ENCODE measurements at regions not wholly inside any gene's neighbourhood (a gene's known extent, or its start where the extent isn't known, plus 50 kb on each side); places are given as distances from the start of the nearest gene placed in this dataset.
A peak's percentile ranks its signal among the peaks of the same experiment; 100 is the strongest.

- Histone ChIP-seq H3K27ac (ENCODE audit: low read depth, low read length) (no peak overlapping the region), H2BK120ac (replicated peaks; ENCODE audit: low read depth, low read length) (no peak overlapping the region), H2BK20ac (ENCODE audit: low read length) (no peak overlapping the region), H3K79me2 (ENCODE audit: control insufficient read depth in 1 of 2, insufficient read depth in 2 of 2, low read length in 2 of 2) (no peaks in the 10 kb centered on the region), H4K8ac (ENCODE audit: extremely low read depth, insufficient read depth, low read length) (no peak overlapping the region), H3K79me1 (ENCODE audit: low read depth, low read length) (no peaks in the 10 kb centered on the region), H4K91ac (replicated peaks; ENCODE audit: insufficient read length, low read length) (no peak overlapping the region), H4K5ac (ENCODE audit: insufficient read length, low read depth, low read length) (no peak overlapping the region), H3K23me2 (ENCODE audit: low read depth, low read length) (no peaks in the 10 kb centered on the region; the same call in 1 of the 2 replicates), H3K36me3 (ENCODE audit: control insufficient read depth in 2 of 4, insufficient read depth in 4 of 4, low read length in 3 of 4) (no peaks in the 10 kb centered on the region), H2BK12ac (ENCODE audit: low read depth, low read length) (no peak overlapping the region), H3K4me3 (ENCODE audit: extremely low read depth in 1 of 4, insufficient read depth in 2 of 4, low read depth in 3 of 4, low read length in 4 of 4) (no peak overlapping the region), H2BK15ac (ENCODE audit: low read length) (no peak overlapping the region), H3K18ac (ENCODE audit: extremely low read depth, low read length) (no peak overlapping the region), H3K9ac (replicated peaks in 1 of 4; ENCODE audit: extremely low read depth in 1 of 4, low read depth in 3 of 4, low read length in 3 of 4) (no peak overlapping the region), H3K56ac (replicated peaks; ENCODE audit: insufficient read length, low read depth, low read length) (no peak overlapping the region), H3K9me3 (ENCODE audit: insufficient read depth in 2 of 2, low read depth in 1 of 2, low read length in 1 of 2) (no peaks in the 10 kb centered on the region), H2AFZ (ENCODE audit: low read length) (peak overlapping the region; percentile 82; the same call in 1 of the 2 replicates), H3K27me3 (replicated peaks in 1 of 4; ENCODE audit: control insufficient read depth in 3 of 4, extremely low read depth in 1 of 4, insufficient read depth in 3 of 4, low read length in 3 of 4) (no peaks in the 10 kb centered on the region), H2AK5ac (ENCODE audit: low read depth, low read length) (no peak overlapping the region), H3K4me2 (ENCODE audit: insufficient read depth in 1 of 2, low read depth in 2 of 2, low read length in 2 of 2) (no peak overlapping the region), H4K20me1 (replicated peaks in 1 of 2; ENCODE audit: control insufficient read depth in 1 of 2, insufficient read depth in 2 of 2, low read length in 2 of 2) (no peaks in the 10 kb centered on the region), H2BK5ac (ENCODE audit: low read depth, low read length) (no peak overlapping the region), H3K14ac (ENCODE audit: insufficient read length) (no peak overlapping the region), H3K4ac (replicated peaks; ENCODE audit: insufficient read length, low read depth, low read length) (no peak overlapping the region), H3K23ac (ENCODE audit: insufficient read length) (no peak overlapping the region), H3K4me1 (replicated peaks in 1 of 4; ENCODE audit: control insufficient read depth in 3 of 4, insufficient read depth in 4 of 4, low read length in 3 of 4) (no peaks in the 10 kb centered on the region)
- FAIRE-seq, result no peak
- no peak for DNase-seq (ENCODE audit: low read depth in 1 of 2, low spot score in 2 of 2)
- ChIA-PET POLR2A (ENCODE audit: partially characterized antibody) (no interaction called here), CTCF (ENCODE audit: partially characterized antibody) (no interaction called here)
- no peak for TF ChIP-seq FOSL1 (IDR thresholded peaks at IDR 0.05; ENCODE audit: insufficient read depth, low read depth, low read length)
- no peak for TF ChIP-seq TBP (IDR thresholded peaks at IDR 0.05; ENCODE audit: low read depth, low read length)
- TF ChIP-seq EP300 (IDR thresholded peaks at IDR 0.05; ENCODE audit: borderline replicate concordance in 1 of 2, low read depth in 2 of 2, low read length in 2 of 2), result no peak
- no peak for TF ChIP-seq HDAC2 (IDR thresholded peaks at IDR 0.05; ENCODE audit: borderline replicate concordance in 1 of 2, low read depth in 2 of 2, low read length in 2 of 2)
- no peak for TF ChIP-seq GABPA (IDR thresholded peaks at IDR 0.05; ENCODE audit: borderline replicate concordance, insufficient read depth, low read length)
- no peak for TF ChIP-seq SAP30 (IDR thresholded peaks at IDR 0.05; ENCODE audit: insufficient read depth, insufficient replicate concordance, low read length)
Observed at GRCh38 chr3:67964596-67964995, 310.2 kb upstream of the SUCLG2 start.
